GM06990 (cell line): ENCODE measurements at regions not wholly inside any gene's neighbourhood (a gene's known extent, or its start where the extent isn't known, plus 50 kb on each side); places are given as distances from the start of the nearest gene placed in this dataset.

ENCODE experiments used
- DNase-seq: peaks from one replicate; pipeline ENCODE4 v3.0.0-alpha.2; 2011; ENCODE audit not compliant: insufficient read length; ENCODE audit errors: extremely low read depth
- H3K27me3 ChIP-seq: replicated peaks from 2 replicates; pipeline ENCODE4 v1.6.0; 2011; ENCODE audit warnings: low read length; ENCODE audit not compliant: control insufficient read depth, insufficient read depth
- H3K36me3 ChIP-seq: 2 replicates; pipeline ENCODE4 v1.5.1; 2011; ENCODE audit warnings: low read length; ENCODE audit not compliant: control insufficient read depth, insufficient read depth
- H3K4me3 ChIP-seq: replicated peaks from 2 replicates; pipeline ENCODE4 v1.5.1; 2011; ENCODE audit warnings: low read depth, mild to moderate bottlenecking, control low read depth, low read length
- TF ChIP-seq, protein P1 (sequence below): IDR thresholded peaks from 2 replicates; pipeline ENCODE4 v1.5.1; 2011; ENCODE audit warnings: low read length, control low read depth, mild to moderate bottlenecking, inconsistent platforms; ENCODE audit not compliant: insufficient read depth, poor library complexity, severe bottlenecking

DNA sequence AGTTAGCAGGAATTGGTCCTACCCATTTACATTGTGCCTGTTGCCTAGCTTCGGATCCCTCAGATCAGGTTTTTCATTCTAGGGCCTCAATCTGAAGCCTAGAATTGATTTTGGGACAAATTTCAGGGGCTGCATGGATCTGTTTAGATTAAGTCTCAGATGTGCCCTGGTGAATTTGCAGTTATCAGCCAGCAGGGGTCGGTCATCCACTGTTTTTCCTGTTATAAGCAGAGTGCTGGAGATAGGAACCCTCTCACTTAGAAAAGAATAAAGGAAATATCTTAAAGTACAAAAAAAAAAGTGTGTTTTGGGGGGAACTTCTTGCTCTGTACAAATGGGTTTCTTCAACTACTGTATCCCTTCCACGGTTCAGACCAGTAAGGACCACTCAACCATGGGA is 212.5 kb downstream of the BCHE start:
- Histone ChIP-seq H3K27me3 (no peaks in the 10 kb centered on the region), H3K4me3 (no peak overlapping the region), H3K36me3 (no peaks in the 10 kb centered on the region)
- DNase-seq, result no peak
- TF ChIP-seq, protein P1, sequence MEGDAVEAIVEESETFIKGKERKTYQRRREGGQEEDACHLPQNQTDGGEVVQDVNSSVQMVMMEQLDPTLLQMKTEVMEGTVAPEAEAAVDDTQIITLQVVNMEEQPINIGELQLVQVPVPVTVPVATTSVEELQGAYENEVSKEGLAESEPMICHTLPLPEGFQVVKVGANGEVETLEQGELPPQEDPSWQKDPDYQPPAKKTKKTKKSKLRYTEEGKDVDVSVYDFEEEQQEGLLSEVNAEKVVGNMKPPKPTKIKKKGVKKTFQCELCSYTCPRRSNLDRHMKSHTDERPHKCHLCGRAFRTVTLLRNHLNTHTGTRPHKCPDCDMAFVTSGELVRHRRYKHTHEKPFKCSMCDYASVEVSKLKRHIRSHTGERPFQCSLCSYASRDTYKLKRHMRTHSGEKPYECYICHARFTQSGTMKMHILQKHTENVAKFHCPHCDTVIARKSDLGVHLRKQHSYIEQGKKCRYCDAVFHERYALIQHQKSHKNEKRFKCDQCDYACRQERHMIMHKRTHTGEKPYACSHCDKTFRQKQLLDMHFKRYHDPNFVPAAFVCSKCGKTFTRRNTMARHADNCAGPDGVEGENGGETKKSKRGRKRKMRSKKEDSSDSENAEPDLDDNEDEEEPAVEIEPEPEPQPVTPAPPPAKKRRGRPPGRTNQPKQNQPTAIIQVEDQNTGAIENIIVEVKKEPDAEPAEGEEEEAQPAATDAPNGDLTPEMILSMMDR, result peak; percentile 54

DNA sequence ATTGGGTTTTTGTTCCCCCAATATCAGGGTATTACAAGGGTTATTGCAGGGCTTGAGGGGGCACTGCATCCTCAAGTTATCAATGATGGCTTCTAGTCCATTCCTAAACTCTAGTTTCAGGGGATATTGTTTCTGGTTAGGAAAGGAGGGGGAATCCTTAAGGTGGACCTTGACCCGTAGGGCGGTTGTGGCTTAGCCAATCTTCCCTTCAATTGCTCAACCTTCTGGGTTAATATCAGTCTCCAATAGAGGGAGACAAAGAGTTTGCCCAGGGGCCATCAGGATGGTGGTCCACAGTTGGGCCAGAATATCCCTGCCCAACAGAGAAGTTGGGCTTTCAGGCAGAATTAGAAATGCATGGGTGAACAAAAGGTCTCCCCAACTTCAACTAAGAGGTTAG is 214.9 kb downstream of the BCHE start:
- TF ChIP-seq, protein P1, result no peak
- Histone ChIP-seq H3K36me3 (no peaks in the 10 kb centered on the region), H3K4me3 (no peak overlapping the region), H3K27me3 (no peaks in the 10 kb centered on the region)
- no peak for DNase-seq

DNA sequence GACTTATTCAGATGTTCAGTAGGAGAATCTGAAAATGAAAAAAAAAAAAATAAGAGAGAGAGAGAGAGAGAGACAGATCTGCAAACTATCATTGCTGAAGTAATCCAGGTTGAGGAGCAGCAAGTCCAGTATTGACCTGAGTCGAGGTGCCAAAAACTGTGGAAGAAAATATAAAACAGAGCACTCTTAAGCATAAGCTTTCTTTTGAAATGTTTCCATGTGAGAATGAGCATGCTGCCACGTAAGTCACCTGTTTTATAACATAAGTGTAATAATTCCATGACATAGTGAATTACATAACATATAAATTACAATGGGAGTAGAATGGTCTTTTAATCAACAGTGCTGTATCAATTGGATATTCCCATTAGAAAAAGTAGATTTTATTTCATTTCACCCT is 218.2 kb downstream of the BCHE start:
- Histone ChIP-seq H3K27me3 (no peaks in the 10 kb centered on the region), H3K36me3 (no peaks in the 10 kb centered on the region), H3K4me3 (no peak overlapping the region)
- DNase-seq, result no peak
- TF ChIP-seq, protein P1, result no peak

GRCh38 chr3:165617134-165617533 is 220.1 kb downstream of the BCHE start:
- Histone ChIP-seq H3K4me3 (no peak overlapping the region), H3K27me3 (no peaks in the 10 kb centered on the region), H3K36me3 (no peaks in the 10 kb centered on the region)
- DNase-seq, result no peak
- TF ChIP-seq, protein P1, result no peak

DNA sequence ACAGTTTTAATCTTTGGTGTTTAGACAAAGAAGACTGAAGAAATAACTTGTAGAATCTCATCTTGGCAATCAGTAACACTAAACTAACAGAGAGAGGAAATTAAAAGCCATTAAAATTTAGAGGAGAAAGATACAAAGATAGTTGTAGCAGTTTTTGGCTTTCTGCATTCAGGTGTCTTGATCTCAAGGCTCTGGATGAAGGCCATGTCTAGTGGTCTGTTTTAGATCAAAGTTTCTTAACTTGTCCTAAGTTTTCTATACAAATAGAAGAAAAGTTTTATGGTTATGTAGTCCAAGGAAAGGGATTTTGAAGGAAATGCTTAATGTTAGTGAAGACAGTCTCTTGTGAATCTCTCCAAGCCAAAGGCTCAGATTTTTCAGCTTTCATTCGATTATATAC is 222.9 kb downstream of the BCHE start:
- Histone ChIP-seq H3K27me3 (no peaks in the 10 kb centered on the region), H3K4me3 (no peak overlapping the region), H3K36me3 (no peaks in the 10 kb centered on the region)
- no peak for DNase-seq
- TF ChIP-seq, protein P1, result no peak

- Histone ChIP-seq H3K4me3 (no peak overlapping the region), H3K27me3 (no peaks in the 10 kb centered on the region), H3K36me3 (no peaks in the 10 kb centered on the region)
- no peak for DNase-seq
- TF ChIP-seq, protein P1, result no peak
Observed at GRCh38 chr3:165613014-165613413, 224.2 kb downstream of the BCHE start.
